K562 (cell line): ENCODE measurements at regions not wholly inside any gene's neighbourhood (a gene's known extent, or its start where the extent isn't known, plus 50 kb on each side); places are given as distances from the start of the nearest gene placed in this dataset.

ENCODE experiments used
- TCF7L2 ChIP-seq: fragments of 150-350 bp; IDR thresholded peaks from 2 replicates; pipeline ENCODE4 v1.6.1; 2016; ENCODE audit warnings: low read depth, mild to moderate bottlenecking, low read length, moderate library complexity
- ZNF639 ChIP-seq, 2 experiments: fragments of 200-800 bp in 1 of 2; sonication (Bioruptor generic) in 1 of 2; sonication (generic) in 1 of 2; formaldehyde crosslinking in 1 of 2; IDR thresholded peaks in 1 of 2; conservative IDR thresholded peaks in 1 of 2; 2 replicates each; pipeline versions ENCODE4 v1.5.0 to v1.6.1; 2016 to 2020; ENCODE audit warnings: missing compliant biosample characterization in 1 of 2, missing genetic modification characterization in 1 of 2, missing genetic modification reagents in 1 of 2
- ZNF780A ChIP-seq: fragments of 250-450 bp; sonication (Bioruptor Pico); IDR thresholded peaks from 2 replicates; pipeline ENCODE4 v1.5.0; 2021; ENCODE audit warnings: mild to moderate bottlenecking

GRCh38 chr15:47959617-47960413 is 161.0 kb upstream of the SLC24A5 start:
- TF ChIP-seq TCF7L2 (no peak), ZNF780A (CRISPR knock-in tag) (no peak), ZNF639 (CRISPR knock-in tag; conservative IDR thresholded peaks at IDR 0.05 in 1 of 2, IDR thresholded peaks at IDR 0.05 in 1 of 2) (no peak)
